SU-DHL-6 (cell line): ENCODE measurements at regions not wholly inside any gene's neighbourhood (a gene's known extent, or its start where the extent isn't known, plus 50 kb on each side); places are given as distances from the start of the nearest gene placed in this dataset.

ENCODE experiments used
- H2AFZ ChIP-seq: fragments of 200-600 bp; sonication (generic); 2 replicates; pipeline ENCODE4 v1.6.1; 2014; ENCODE audit warnings: low read depth, mild to moderate bottlenecking, moderate library complexity, mixed read lengths, antibody characterized with exemption, low read length; ENCODE audit not compliant: severe bottlenecking
- H3F3A ChIP-seq: fragments of 200-600 bp; shearing (Covaris generic); 2 replicates; pipeline ENCODE4 v1.6.0; 2016; ENCODE audit warnings: antibody characterized with exemption, mild to moderate bottlenecking; ENCODE audit not compliant: insufficient read depth
- H3K27ac ChIP-seq: fragments of 200-600 bp; sonication (generic); 2 replicates; pipeline ENCODE4 v1.5.1; 2016; ENCODE audit warnings: low read depth, mild to moderate bottlenecking, low read length, moderate library complexity, mixed read lengths
- H3K27me3 ChIP-seq: fragments of 200-600 bp; sonication (generic), shearing (Covaris generic); 2 replicates; pipeline ENCODE4 v1.6.0; 2014; ENCODE audit warnings: mild to moderate bottlenecking, low read length
- H3K36me3 ChIP-seq: fragments of 200-600 bp; sonication (generic); 2 replicates; pipeline ENCODE4 v1.6.1; 2014; ENCODE audit warnings: mild to moderate bottlenecking, low read length, mixed read lengths
- H3K4me2 ChIP-seq: fragments of 300-600, 200-600 bp; shearing (Covaris generic), sonication (generic); 2 replicates; pipeline ENCODE4 v1.6.0; 2014; ENCODE audit warnings: low read length, low read depth, mild to moderate bottlenecking; ENCODE audit not compliant: poor library complexity, severe bottlenecking
- H3K4me3 ChIP-seq: fragments of 200-600 bp; sonication (generic); 2 replicates; pipeline ENCODE4 v1.5.1; 2014; ENCODE audit warnings: antibody characterized with exemption, low read length, mild to moderate bottlenecking, mixed read lengths; ENCODE audit not compliant: insufficient read depth, poor library complexity, severe bottlenecking
- H3K79me2 ChIP-seq: fragments of 200-600 bp; sonication (generic); 2 replicates; pipeline ENCODE4 v1.6.1; 2014; ENCODE audit warnings: mild to moderate bottlenecking, low read length, moderate library complexity; ENCODE audit not compliant: insufficient read depth
- H3K9ac ChIP-seq: fragments of 200-600 bp; sonication (generic); 2 replicates; pipeline ENCODE4 v1.7.0; 2014; ENCODE audit warnings: mild to moderate bottlenecking, low read length
- H3K9me2 ChIP-seq: fragments of 200-600 bp; sonication (generic); replicated peaks from 2 replicates; pipeline ENCODE4 v1.6.1; 2014; ENCODE audit warnings: low read length; ENCODE audit not compliant: insufficient read depth
- H3K9me3 ChIP-seq: fragments of 200-600 bp; sonication (generic); 2 replicates; pipeline ENCODE4 v1.6.1; 2014; ENCODE audit warnings: low read length, mixed read lengths; ENCODE audit not compliant: insufficient read depth
- H4K20me1 ChIP-seq: fragments of 200-600 bp; sonication (generic); 2 replicates; pipeline ENCODE4 v1.6.1; 2014; ENCODE audit warnings: low read depth, mild to moderate bottlenecking, antibody characterized with exemption, low read length, moderate library complexity, mixed read lengths
- CTCF ChIP-seq: fragments of 200-600 bp; sonication (generic); IDR thresholded peaks from one replicate; pipeline ENCODE4 v1.5.1; 2017; ENCODE audit warnings: antibody characterized with exemption, mild to moderate bottlenecking, low read length, moderate library complexity; ENCODE audit not compliant: insufficient read depth, poor library complexity, severe bottlenecking
- EZH2phosphoT487 ChIP-seq: fragments of 200-600 bp; sonication (generic), shearing (Covaris generic); conservative IDR thresholded peaks from 2 replicates; pipeline ENCODE4 v1.6.1; 2018; ENCODE audit warnings: mild to moderate bottlenecking, antibody characterized with exemption, low read length, moderate library complexity, mixed read lengths

DNA sequence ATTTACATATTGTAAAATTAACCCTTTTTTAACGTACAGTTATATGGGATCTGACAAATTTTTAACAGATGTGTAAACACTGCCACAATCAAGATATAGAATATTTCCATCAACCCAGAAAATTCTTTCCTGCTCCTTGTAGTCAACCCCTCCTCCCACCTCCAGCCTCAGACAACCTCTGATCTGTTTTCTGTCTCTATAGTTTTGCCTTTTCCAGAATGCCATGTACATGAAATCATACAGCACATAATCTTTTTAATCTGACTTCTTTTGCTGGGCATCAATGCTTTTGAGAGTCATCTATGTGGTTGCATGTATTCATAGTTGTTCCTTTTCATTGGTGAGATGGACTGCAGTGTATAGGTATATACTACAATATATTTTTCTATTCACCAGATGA lies 153.0 kb downstream of the SMAD6 start:
- H3K4me3 ChIP-seq: no peak overlapping the region
- H2AFZ ChIP-seq: no peak overlapping the region
- no peak for TF ChIP-seq EZH2phosphoT487
- no peak for TF ChIP-seq CTCF
- H3K79me2 ChIP-seq: no peaks in the 10 kb centered on the region
- H4K20me1 ChIP-seq: no peaks in the 10 kb centered on the region
- H3K4me2 ChIP-seq: no peak overlapping the region
- no peaks in the 10 kb centered on the region for H3K36me3 ChIP-seq
- no peaks in the 10 kb centered on the region for H3K9me2 ChIP-seq
- H3F3A ChIP-seq: no peaks in the 10 kb centered on the region
- no peak overlapping the region for H3K27ac ChIP-seq
- H3K27me3 ChIP-seq: no peaks in the 10 kb centered on the region
- H3K9me3 ChIP-seq: no peaks in the 10 kb centered on the region
- H3K9ac ChIP-seq: no peak overlapping the region

DNA sequence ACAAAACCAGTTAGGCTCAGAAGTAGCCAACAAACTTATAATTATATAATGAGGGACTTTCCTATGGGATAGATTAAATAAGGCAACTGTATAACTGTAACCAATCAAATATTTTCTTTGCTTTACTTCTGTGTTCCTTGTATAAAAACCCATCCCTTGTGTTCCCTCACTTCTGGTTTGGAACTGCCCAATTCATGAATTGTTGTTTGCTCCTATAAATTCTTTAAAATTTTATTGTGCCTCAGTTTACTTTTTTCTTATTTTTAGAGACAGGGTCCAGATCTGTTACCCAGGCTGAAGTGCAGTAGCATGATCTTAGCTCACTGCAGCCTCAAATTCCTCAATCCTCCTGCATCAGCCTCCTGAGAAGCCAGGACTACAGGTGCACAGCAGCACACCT lies 155.7 kb downstream of the SMAD6 start:
- Histone ChIP-seq H3K27ac (no peak overlapping the region), H4K20me1 (no peaks in the 10 kb centered on the region), H3K9me2 (no peaks in the 10 kb centered on the region), H3K27me3 (no peaks in the 10 kb centered on the region), H3F3A (no peaks in the 10 kb centered on the region), H3K9ac (no peak overlapping the region), H3K36me3 (no peaks in the 10 kb centered on the region), H3K9me3 (no peaks in the 10 kb centered on the region), H2AFZ (no peak overlapping the region), H3K79me2 (no peaks in the 10 kb centered on the region), H3K4me3 (no peak overlapping the region), H3K4me2 (no peak overlapping the region)
- TF ChIP-seq CTCF (no peak), EZH2phosphoT487 (no peak)

DNA sequence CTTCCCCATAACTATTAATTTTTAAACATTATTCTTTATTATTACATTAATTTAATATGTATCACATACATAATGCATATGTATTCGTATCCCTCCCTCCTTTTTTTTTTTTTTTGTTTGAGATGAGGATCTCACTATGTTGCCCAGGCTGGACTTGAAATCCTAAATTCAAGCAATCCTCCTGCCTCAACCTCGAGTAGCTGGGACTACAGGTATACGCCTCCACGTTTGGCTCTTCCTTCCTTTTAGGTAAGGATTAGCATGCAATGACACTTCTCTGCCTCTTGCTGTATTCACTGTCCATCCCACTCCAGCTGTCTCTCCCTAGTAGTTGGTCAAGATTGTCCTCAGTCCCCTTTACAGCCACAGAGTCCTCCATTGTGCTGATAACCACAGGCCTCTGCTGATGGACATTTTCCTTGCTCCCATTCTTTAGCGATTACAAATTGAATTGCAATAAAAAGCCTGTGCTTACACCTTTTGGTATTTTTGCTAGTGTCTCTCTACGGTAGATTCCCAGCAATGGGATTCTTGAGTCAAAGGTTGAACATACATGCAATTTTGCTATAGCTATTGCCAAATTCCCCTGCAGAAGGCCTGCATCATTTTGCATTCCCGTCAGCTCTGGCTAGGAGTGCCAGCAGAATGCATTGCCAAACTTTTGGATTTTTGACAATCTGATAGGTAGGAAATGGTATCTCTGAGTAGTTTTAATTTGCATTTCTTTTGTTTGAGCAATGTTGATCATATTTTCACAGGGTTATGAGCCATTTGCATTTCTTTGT lies 156.6 kb downstream of the SMAD6 start:
- Histone ChIP-seq H3K4me2 (no peak overlapping the region), H3F3A (no peaks in the 10 kb centered on the region), H3K27ac (no peak overlapping the region), H3K9me2 (no peaks in the 10 kb centered on the region), H3K9ac (no peak overlapping the region), H3K36me3 (no peaks in the 10 kb centered on the region), H2AFZ (no peak overlapping the region), H3K9me3 (no peaks in the 10 kb centered on the region), H3K4me3 (no peak overlapping the region), H4K20me1 (no peaks in the 10 kb centered on the region), H3K27me3 (no peaks in the 10 kb centered on the region), H3K79me2 (no peaks in the 10 kb centered on the region)
- TF ChIP-seq EZH2phosphoT487 (no peak), CTCF (no peak)
